HEK293 (cell line): ENCODE measurements at regions not wholly inside any gene's neighbourhood (a gene's known extent, or its start where the extent isn't known, plus 50 kb on each side); places are given as distances from the start of the nearest gene placed in this dataset.

ENCODE experiments used
- CTCF ChIA-PET: fragments of 350-600 bp; formaldehyde crosslinking; extraction: SDS; loops from one replicate; lab custom pipeline; 2021; ENCODE audit warnings: antibody characterized with exemption; lab: Yijun Ruan, JAX
- POLR2A ChIA-PET: fragments of 300-600 bp; formaldehyde crosslinking; extraction: SDS; loops from one replicate; lab custom pipeline; 2020; ENCODE audit warnings: antibody characterized with exemption, inconsistent platforms; lab: Yijun Ruan, JAX
- H3K27ac ChIP-seq: fragments of 200-500 bp; sonication (Bioruptor generic); 2 replicates; pipeline ENCODE4 v1.5.1; 2014; ENCODE audit warnings: low read depth, low read length, control low read depth, inconsistent platforms; ENCODE audit errors: extremely low read depth
- H3K36me3 ChIP-seq, 2 experiments: fragments of 200-500 bp in 1 of 2; sonication (Bioruptor generic) in 1 of 2; 1 replicate in 1 of 2; 2 replicates in 1 of 2; pipeline ENCODE4 v1.5.1; 2014 to 2017; ENCODE audit warnings: inconsistent platforms in 2 of 2, low read length in 2 of 2; ENCODE audit not compliant: control insufficient read depth in 2 of 2, insufficient read depth in 1 of 2
- H3K4me1 ChIP-seq: fragments of 200-500 bp; sonication (Bioruptor generic); 2 replicates; pipeline ENCODE4 v1.5.1; 2014; ENCODE audit warnings: mild to moderate bottlenecking, low read length, inconsistent platforms; ENCODE audit not compliant: control insufficient read depth, insufficient read depth
- H3K4me3 ChIP-seq: 2 replicates; pipeline ENCODE4 v1.5.1; 2011; ENCODE audit warnings: low read depth, mild to moderate bottlenecking, control low read depth, low read length, moderate library complexity
- H3K9me3 ChIP-seq: fragments of 200-500 bp; sonication (Bioruptor generic); 2 replicates; pipeline ENCODE4 v1.5.1; 2014; ENCODE audit warnings: low read depth, low read length, inconsistent platforms; ENCODE audit not compliant: control insufficient read depth, insufficient read depth
- FEZF1 ChIP-seq: fragments of 450-650 bp; formaldehyde crosslinking; IDR thresholded peaks from 2 replicates; pipeline ENCODE4 v1.5.1; 2016; ENCODE audit warnings: missing biosample characterization, missing genetic modification characterization
- KLF10 ChIP-seq: fragments of 450-650 bp; IDR thresholded peaks from 2 replicates; pipeline ENCODE4 v1.5.1; 2018; ENCODE audit warnings: missing biosample characterization, mild to moderate bottlenecking, missing genetic modification characterization
- SCRT2 ChIP-seq: fragments of 450-650 bp; formaldehyde crosslinking; IDR thresholded peaks from 2 replicates; pipeline ENCODE4 v1.5.1; 2016; ENCODE audit warnings: missing biosample characterization, missing genetic modification characterization
- SETDB1 ChIP-seq: IDR thresholded peaks from one replicate; pipeline ENCODE4 v1.6.1; 2017; ENCODE audit warnings: mild to moderate bottlenecking, low read length, moderate library complexity, mixed read lengths; ENCODE audit not compliant: insufficient read length
- ZBTB48 ChIP-seq: fragments of 450-650 bp; formaldehyde crosslinking; IDR thresholded peaks from 2 replicates; pipeline ENCODE4 v1.5.1; 2016; ENCODE audit warnings: missing biosample characterization, missing genetic modification characterization
- ZNF138 ChIP-seq: fragments of 450-650 bp; formaldehyde crosslinking; IDR thresholded peaks from 2 replicates; pipeline ENCODE4 v1.5.1; 2016; ENCODE audit warnings: missing biosample characterization, missing genetic modification characterization, borderline replicate concordance
- ZNF174 ChIP-seq: fragments of 450-650 bp; formaldehyde crosslinking; IDR thresholded peaks from 2 replicates; pipeline ENCODE4 v1.5.0; 2017; ENCODE audit warnings: missing biosample characterization, mild to moderate bottlenecking, missing genetic modification characterization
- ZNF654 ChIP-seq: fragments of 450-650 bp; formaldehyde crosslinking; IDR thresholded peaks from 2 replicates; pipeline ENCODE4 v1.5.1; 2016; ENCODE audit warnings: low read depth, missing biosample characterization, missing genetic modification characterization
- ZSCAN23 ChIP-seq: fragments of 450-650 bp; formaldehyde crosslinking; IDR thresholded peaks from 2 replicates; pipeline ENCODE4 v1.5.1; 2016; ENCODE audit warnings: missing biosample characterization, missing genetic modification characterization
- ZXDB ChIP-seq: fragments of 450-650 bp; formaldehyde crosslinking; IDR thresholded peaks from 2 replicates; pipeline ENCODE4 v1.5.1; 2016; ENCODE audit warnings: missing biosample characterization, missing genetic modification characterization
- TF ChIP-seq, protein P1 (sequence below): fragments of 450-650 bp; formaldehyde crosslinking; IDR thresholded peaks from 2 replicates; pipeline ENCODE4 v1.5.1; 2016; ENCODE audit warnings: missing biosample characterization, missing genetic modification characterization
- TF ChIP-seq, protein P2 (sequence below): fragments of 450-650 bp; formaldehyde crosslinking; IDR thresholded peaks from 2 replicates; pipeline ENCODE4 v1.5.1; 2016; ENCODE audit warnings: missing biosample characterization, missing genetic modification characterization
- TF ChIP-seq, protein P3 (sequence below): fragments of 450-650 bp; formaldehyde crosslinking; IDR thresholded peaks from 2 replicates; pipeline ENCODE4 v1.5.0; 2017; ENCODE audit warnings: missing biosample characterization, missing genetic modification characterization, borderline replicate concordance
- TF ChIP-seq, protein P4 (sequence below): IDR thresholded peaks from 2 replicates; pipeline ENCODE4 v1.6.1; 2011; ENCODE audit warnings: mild to moderate bottlenecking, low read depth, low read length, borderline replicate concordance
- TF ChIP-seq, protein P5 (sequence below): fragments of 450-650 bp; formaldehyde crosslinking; IDR thresholded peaks from 2 replicates; pipeline ENCODE4 v1.5.1; 2016; ENCODE audit warnings: missing biosample characterization, missing genetic modification characterization
- TF ChIP-seq, protein P6 (sequence below): fragments of 450-650 bp; formaldehyde crosslinking; IDR thresholded peaks from 2 replicates; pipeline ENCODE4 v1.5.1; 2017; ENCODE audit warnings: missing biosample characterization, missing genetic modification characterization
- TF ChIP-seq, protein P7 (sequence below): fragments of 450-650 bp; formaldehyde crosslinking; conservative IDR thresholded peaks from 2 replicates; pipeline ENCODE4 v1.5.1; 2016; ENCODE audit warnings: low read depth, missing biosample characterization, missing genetic modification characterization

DNA sequence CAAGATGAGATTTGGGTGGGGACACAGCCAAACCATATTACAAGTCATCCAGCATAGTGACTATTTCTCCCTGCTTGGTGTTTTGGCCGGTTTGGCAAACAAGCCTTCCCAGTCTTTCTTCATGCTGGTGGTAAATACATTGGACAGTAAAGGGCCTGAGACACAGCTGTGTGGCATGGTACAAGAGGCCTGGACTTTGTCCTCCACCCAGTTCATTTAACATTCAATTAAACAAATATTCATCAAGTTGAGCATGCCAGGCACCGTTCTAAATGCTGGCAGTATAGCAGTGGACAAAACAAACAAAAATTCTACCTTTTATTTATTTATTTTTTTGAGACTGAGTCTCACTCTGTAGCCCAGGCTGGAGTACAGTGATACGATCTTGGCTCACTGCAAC, 62.7 kb upstream of the SLC28A3 start:
- H3K9me3 ChIP-seq = no peaks in the 10 kb centered on the region
- no peak overlapping the region for H3K27ac ChIP-seq
- no peak overlapping the region for H3K4me3 ChIP-seq
- CTCF ChIA-PET = interaction anchor here (0.6 to 2.1 kb wide), 15 partner anchors 10 to 1530 kb away, joined by 3 to 8 read pairs (median 3); no protein-coding TSS in a partner anchor
- H3K4me1 ChIP-seq = no peaks in the 10 kb centered on the region
- no peak for TF ChIP-seq ZXDB
- TF ChIP-seq, protein P1, sequence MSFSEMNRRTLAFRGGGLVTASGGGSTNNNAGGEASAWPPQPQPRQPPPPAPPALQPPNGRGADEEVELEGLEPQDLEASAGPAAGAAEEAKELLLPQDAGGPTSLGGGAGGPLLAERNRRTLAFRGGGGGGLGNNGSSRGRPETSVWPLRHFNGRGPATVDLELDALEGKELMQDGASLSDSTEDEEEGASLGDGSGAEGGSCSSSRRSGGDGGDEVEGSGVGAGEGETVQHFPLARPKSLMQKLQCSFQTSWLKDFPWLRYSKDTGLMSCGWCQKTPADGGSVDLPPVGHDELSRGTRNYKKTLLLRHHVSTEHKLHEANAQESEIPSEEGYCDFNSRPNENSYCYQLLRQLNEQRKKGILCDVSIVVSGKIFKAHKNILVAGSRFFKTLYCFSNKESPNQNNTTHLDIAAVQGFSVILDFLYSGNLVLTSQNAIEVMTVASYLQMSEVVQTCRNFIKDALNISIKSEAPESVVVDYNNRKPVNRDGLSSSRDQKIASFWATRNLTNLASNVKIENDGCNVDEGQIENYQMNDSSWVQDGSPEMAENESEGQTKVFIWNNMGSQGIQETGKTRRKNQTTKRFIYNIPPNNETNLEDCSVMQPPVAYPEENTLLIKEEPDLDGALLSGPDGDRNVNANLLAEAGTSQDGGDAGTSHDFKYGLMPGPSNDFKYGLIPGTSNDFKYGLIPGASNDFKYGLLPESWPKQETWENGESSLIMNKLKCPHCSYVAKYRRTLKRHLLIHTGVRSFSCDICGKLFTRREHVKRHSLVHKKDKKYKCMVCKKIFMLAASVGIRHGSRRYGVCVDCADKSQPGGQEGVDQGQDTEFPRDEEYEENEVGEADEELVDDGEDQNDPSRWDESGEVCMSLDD (tag by site-specific recombination) = no peak
- no peaks in the 10 kb centered on the region for H3K36me3 ChIP-seq
- POLR2A ChIA-PET = no interaction called here

DNA sequence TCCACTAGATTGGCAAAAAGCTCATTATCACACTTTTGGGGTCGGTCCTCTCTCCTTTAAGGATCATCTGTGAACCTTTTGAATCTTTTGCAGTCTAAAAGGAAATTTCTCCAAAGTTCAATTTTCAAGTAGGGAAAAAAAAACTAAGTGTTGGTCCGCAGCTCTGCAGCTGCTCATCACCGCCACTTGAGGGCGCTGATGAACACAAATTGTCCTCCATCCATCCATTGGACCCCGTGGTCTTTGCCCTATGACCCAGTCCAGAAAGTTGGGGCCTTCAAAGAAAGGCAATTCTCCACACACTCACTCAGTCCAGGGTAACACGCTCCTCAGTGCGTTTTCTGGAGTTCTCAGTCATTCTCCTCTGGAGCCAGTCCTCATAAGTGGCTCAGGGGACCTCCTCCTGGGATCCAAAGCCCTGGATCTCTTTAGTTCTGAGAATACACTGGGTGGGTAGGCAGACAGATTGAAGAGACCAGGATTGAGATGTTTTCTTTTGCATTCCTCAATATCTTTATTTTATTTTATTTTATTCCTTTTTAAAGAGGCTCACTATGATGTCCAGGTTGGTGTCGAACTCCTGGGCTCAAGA, 63.6 kb upstream of the SLC28A3 start:
- Histone ChIP-seq H3K27ac (no peak overlapping the region), H3K4me3 (no peak overlapping the region), H3K9me3 (no peaks in the 10 kb centered on the region), H3K4me1 (no peaks in the 10 kb centered on the region), H3K36me3 (no peaks in the 10 kb centered on the region)
- CTCF ChIA-PET = interaction anchor here (0.6 to 2.1 kb wide), 26 partner anchors 9 to 1530 kb away, joined by 3 to 8 read pairs (median 3); no protein-coding TSS in a partner anchor
- POLR2A ChIA-PET = no interaction called here
- TF ChIP-seq ZNF174 (tag by site-specific recombination) (no peak), SETDB1 (no peak), FEZF1 (no peak), SCRT2 (tag by site-specific recombination) (no peak), ZNF138 (tag by site-specific recombination) (no peak), ZSCAN23 (no peak), ZNF654 (tag by site-specific recombination) (peak; percentile 45), ZBTB48 (tag by site-specific recombination) (no peak), KLF10 (no peak)
- TF ChIP-seq, protein P2, sequence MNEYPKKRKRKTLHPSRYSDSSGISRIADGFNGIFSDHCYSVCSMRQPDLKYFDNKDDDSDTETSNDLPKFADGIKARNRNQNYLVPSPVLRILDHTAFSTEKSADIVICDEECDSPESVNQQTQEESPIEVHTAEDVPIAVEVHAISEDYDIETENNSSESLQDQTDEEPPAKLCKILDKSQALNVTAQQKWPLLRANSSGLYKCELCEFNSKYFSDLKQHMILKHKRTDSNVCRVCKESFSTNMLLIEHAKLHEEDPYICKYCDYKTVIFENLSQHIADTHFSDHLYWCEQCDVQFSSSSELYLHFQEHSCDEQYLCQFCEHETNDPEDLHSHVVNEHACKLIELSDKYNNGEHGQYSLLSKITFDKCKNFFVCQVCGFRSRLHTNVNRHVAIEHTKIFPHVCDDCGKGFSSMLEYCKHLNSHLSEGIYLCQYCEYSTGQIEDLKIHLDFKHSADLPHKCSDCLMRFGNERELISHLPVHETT (tag by site-specific recombination) = no peak
- TF ChIP-seq, protein P3, sequence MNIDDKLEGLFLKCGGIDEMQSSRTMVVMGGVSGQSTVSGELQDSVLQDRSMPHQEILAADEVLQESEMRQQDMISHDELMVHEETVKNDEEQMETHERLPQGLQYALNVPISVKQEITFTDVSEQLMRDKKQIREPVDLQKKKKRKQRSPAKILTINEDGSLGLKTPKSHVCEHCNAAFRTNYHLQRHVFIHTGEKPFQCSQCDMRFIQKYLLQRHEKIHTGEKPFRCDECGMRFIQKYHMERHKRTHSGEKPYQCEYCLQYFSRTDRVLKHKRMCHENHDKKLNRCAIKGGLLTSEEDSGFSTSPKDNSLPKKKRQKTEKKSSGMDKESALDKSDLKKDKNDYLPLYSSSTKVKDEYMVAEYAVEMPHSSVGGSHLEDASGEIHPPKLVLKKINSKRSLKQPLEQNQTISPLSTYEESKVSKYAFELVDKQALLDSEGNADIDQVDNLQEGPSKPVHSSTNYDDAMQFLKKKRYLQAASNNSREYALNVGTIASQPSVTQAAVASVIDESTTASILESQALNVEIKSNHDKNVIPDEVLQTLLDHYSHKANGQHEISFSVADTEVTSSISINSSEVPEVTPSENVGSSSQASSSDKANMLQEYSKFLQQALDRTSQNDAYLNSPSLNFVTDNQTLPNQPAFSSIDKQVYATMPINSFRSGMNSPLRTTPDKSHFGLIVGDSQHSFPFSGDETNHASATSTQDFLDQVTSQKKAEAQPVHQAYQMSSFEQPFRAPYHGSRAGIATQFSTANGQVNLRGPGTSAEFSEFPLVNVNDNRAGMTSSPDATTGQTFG (tag by site-specific recombination) = no peak
- TF ChIP-seq, protein P4, sequence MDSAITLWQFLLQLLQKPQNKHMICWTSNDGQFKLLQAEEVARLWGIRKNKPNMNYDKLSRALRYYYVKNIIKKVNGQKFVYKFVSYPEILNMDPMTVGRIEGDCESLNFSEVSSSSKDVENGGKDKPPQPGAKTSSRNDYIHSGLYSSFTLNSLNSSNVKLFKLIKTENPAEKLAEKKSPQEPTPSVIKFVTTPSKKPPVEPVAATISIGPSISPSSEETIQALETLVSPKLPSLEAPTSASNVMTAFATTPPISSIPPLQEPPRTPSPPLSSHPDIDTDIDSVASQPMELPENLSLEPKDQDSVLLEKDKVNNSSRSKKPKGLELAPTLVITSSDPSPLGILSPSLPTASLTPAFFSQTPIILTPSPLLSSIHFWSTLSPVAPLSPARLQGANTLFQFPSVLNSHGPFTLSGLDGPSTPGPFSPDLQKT = no peak
- TF ChIP-seq, protein P5, sequence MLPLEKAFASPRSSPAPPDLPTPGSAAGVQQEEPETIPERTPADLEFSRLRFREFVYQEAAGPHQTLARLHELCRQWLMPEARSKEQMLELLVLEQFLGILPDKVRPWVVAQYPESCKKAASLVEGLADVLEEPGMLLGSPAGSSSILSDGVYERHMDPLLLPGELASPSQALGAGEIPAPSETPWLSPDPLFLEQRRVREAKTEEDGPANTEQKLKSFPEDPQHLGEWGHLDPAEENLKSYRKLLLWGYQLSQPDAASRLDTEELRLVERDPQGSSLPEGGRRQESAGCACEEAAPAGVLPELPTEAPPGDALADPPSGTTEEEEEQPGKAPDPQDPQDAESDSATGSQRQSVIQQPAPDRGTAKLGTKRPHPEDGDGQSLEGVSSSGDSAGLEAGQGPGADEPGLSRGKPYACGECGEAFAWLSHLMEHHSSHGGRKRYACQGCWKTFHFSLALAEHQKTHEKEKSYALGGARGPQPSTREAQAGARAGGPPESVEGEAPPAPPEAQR (tag by site-specific recombination) = no peak
- TF ChIP-seq, protein P6, sequence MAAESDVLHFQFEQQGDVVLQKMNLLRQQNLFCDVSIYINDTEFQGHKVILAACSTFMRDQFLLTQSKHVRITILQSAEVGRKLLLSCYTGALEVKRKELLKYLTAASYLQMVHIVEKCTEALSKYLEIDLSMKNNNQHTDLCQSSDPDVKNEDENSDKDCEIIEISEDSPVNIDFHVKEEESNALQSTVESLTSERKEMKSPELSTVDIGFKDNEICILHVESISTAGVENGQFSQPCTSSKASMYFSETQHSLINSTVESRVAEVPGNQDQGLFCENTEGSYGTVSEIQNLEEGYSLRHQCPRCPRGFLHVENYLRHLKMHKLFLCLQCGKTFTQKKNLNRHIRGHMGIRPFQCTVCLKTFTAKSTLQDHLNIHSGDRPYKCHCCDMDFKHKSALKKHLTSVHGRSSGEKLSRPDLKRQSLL (tag by site-specific recombination) = no peak
- TF ChIP-seq, protein P7, sequence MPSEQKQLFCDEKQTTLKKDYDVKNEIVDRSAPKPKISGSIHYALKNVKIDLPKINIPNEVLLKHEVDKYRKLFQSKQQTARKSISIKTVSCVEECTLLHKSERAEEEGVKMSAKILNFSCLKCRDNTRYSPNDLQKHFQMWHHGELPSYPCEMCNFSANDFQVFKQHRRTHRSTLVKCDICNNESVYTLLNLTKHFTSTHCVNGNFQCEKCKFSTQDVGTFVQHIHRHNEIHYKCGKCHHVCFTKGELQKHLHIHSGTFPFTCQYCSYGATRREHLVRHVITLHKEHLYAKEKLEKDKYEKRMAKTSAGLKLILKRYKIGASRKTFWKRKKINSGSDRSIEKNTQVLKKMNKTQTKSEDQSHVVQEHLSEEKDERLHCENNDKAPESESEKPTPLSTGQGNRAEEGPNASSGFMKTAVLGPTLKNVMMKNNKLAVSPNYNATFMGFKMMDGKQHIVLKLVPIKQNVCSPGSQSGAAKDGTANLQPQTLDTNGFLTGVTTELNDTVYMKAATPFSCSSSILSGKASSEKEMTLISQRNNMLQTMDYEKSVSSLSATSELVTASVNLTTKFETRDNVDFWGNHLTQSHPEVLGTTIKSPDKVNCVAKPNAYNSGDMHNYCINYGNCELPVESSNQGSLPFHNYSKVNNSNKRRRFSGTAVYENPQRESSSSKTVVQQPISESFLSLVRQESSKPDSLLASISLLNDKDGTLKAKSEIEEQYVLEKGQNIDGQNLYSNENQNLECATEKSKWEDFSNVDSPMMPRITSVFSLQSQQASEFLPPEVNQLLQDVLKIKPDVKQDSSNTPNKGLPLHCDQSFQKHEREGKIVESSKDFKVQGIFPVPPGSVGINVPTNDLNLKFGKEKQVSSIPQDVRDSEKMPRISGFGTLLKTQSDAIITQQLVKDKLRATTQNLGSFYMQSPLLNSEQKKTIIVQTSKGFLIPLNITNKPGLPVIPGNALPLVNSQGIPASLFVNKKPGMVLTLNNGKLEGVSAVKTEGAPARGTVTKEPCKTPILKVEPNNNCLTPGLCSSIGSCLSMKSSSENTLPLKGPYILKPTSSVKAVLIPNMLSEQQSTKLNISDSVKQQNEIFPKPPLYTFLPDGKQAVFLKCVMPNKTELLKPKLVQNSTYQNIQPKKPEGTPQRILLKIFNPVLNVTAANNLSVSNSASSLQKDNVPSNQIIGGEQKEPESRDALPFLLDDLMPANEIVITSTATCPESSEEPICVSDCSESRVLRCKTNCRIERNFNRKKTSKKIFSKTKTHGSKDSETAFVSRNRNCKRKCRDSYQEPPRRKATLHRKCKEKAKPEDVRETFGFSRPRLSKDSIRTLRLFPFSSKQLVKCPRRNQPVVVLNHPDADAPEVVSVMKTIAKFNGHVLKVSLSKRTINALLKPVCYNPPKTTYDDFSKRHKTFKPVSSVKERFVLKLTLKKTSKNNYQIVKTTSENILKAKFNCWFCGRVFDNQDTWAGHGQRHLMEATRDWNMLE (tag by site-specific recombination) = no peak
